Lower leg skin (tissue), 4 donors: ENCODE measurements at regions not wholly inside any gene's neighbourhood (a gene's known extent, or its start where the extent isn't known, plus 50 kb on each side); places are given as distances from the start of the nearest gene placed in this dataset.
A peak's percentile ranks its signal among the peaks of the same experiment; 100 is the strongest.

Experiments used
- DNase-seq, 2 donors: peaks; one replicate each; pipeline ENCODE4 v3.0.0-alpha.2; 2019; ENCODE audit warnings: low spot score in 2 of 2
- H3K4me3 ChIP-seq: fragments of 200-600 bp; sonication (generic); 2 replicates; pipeline ENCODE4 v1.5.1; 2017; ENCODE audit warnings: mild to moderate bottlenecking, low read depth; ENCODE audit not compliant: poor library complexity, severe bottlenecking
- CTCF ChIP-seq, 3 donors: fragments of 450-650 bp; IDR thresholded peaks; one replicate each; pipeline ENCODE4 v1.5.1; 2016; ENCODE audit warnings: antibody characterized with exemption in 3 of 3, mild to moderate bottlenecking in 3 of 3, moderate library complexity in 2 of 3
- POLR2A ChIP-seq, 2 donors: fragments of 450-650 bp; IDR thresholded peaks; one replicate each; pipeline ENCODE4 v1.6.1; 2016 to 2017; ENCODE audit warnings: antibody characterized with exemption in 2 of 2, mild to moderate bottlenecking in 1 of 2, moderate library complexity in 1 of 2
- WGBS, 2 donors: methylation state at CpG; one replicate each; pipeline ENCODE4 v1.1.5; 2018; 5-methylcytosine and 5-hydroxymethylcytosine counted together
- intact Hi-C: fragments of 100-400 bp; cut with DNase I; formaldehyde crosslinking; loops from one replicate; pipeline ENCODE4 v1.15.0; 2023; ENCODE audit warnings: low total_unique reads

GRCh38 chr4:154960476-154960875 is 179.4 kb downstream of the RBM46 start:
- WGBS, 2 donors: 78 to 86% methylated on average over 4 of the region's 4 CpGs
- intact Hi-C loops: no loop called here
- DNase-seq: no peak
- TF ChIP-seq CTCF (IDR thresholded peaks at IDR 0.05): no peak
- TF ChIP-seq POLR2A (IDR thresholded peaks at IDR 0.05): no peak
- H3K4me3 ChIP-seq: no peak overlapping the region

GRCh38 chr4:154961263-154961662 is 180.2 kb downstream of the RBM46 start:
- no peak for TF ChIP-seq POLR2A (IDR thresholded peaks at IDR 0.05)
- no peak for TF ChIP-seq CTCF (IDR thresholded peaks at IDR 0.05)
- 71 to 76% methylated on average over 1 of the region's 1 CpG for WGBS, 2 donors
- intact Hi-C loops: no loop called here
- no peak overlapping the region for H3K4me3 ChIP-seq
- no peak for DNase-seq

GRCh38 chr4:154973244-154974035 is 192.4 kb downstream of the RBM46 start:
- 73 to 76% methylated on average over 6 of the region's 6 CpGs for WGBS, 2 donors
- intact Hi-C loops: no loop called here
- TF ChIP-seq POLR2A (IDR thresholded peaks at IDR 0.05): no peak
- no peak for TF ChIP-seq CTCF (IDR thresholded peaks at IDR 0.05)

GRCh38 chr4:154977228-154977627 is 196.2 kb downstream of the RBM46 start:
- WGBS, 2 donors: 72 to 76% methylated on average over 6 of the region's 6 CpGs
- no peak overlapping the region for H3K4me3 ChIP-seq
- TF ChIP-seq POLR2A (IDR thresholded peaks at IDR 0.05): no peak
- TF ChIP-seq CTCF (IDR thresholded peaks at IDR 0.05): no peak
- DNase-seq: no peak
- intact Hi-C loops: no loop called here

More at GRCh38 chr4:154973244-154974035, 192.4 kb downstream of the RBM46 start:
- no peak for DNase-seq
- H3K4me3 ChIP-seq: no peak overlapping the region

GRCh38 chr4:154982187-154983047 is 201.3 kb downstream of the RBM46 start:
- TF ChIP-seq CTCF (IDR thresholded peaks at IDR 0.05) (no peak), POLR2A (IDR thresholded peaks at IDR 0.05) (no peak)
- intact Hi-C loops: no loop called here
- WGBS, 2 donors: 24 to 25% methylated on average over 10 of the region's 10 CpGs
- H3K4me3 ChIP-seq: no peak overlapping the region
- DNase-seq: peak; percentile 28 to 85
